Choroid plexus epithelial cell (primary cell): ENCODE measurements at regions not wholly inside any gene's neighbourhood (a gene's known extent, or its start where the extent isn't known, plus 50 kb on each side); places are given as distances from the start of the nearest gene placed in this dataset.
"Not testable (repeated sequence)": the region's sequence is repeated elsewhere in the genome, so short reads cannot be mapped to it uniquely, and the experiment has no call there.

Experiments used
- DNase-seq: peaks from one replicate; pipeline ENCODE4 v3.0.0-alpha.2; 2010; ENCODE audit warnings: low read depth
- H3K4me3 ChIP-seq: 2 replicates; pipeline ENCODE4 v1.5.1; 2011; ENCODE audit warnings: low read depth, mild to moderate bottlenecking, control low read depth, low read length, moderate library complexity
- CTCF ChIP-seq: conservative IDR thresholded peaks from 2 replicates; pipeline ENCODE4 v1.5.1; 2011; ENCODE audit warnings: low read depth, mild to moderate bottlenecking, control low read depth, inconsistent platforms, low read length, moderate library complexity

- DNase-seq = no peak
- TF ChIP-seq CTCF = no peak
- no peak overlapping the region for H3K4me3 ChIP-seq
Observed at GRCh38 chr4:184281231-184282139, 63.8 kb upstream of the ENPP6 start.

- DNase-seq = no peak
- TF ChIP-seq CTCF = no peak
- no peak overlapping the region for H3K4me3 ChIP-seq
Observed at GRCh38 chr4:184280591-184281071, 63.0 kb upstream of the ENPP6 start.

- no peak for DNase-seq
- no peak for TF ChIP-seq CTCF
- H3K4me3 ChIP-seq = no peak overlapping the region
Observed at GRCh38 chr4:184280137-184280536, 62.5 kb upstream of the ENPP6 start.

- DNase-seq = peak; percentile 58
- no peak for TF ChIP-seq CTCF
Observed at GRCh38 chr4:184279496-184280061, 61.9 kb upstream of the ENPP6 start.

GRCh38 chr4:184277769-184278168 lies 60.1 kb upstream of the ENPP6 start:
- DNase-seq, H3K4me3 ChIP-seq: not testable (repeated sequence)

More at GRCh38 chr4:184279496-184280061, 61.9 kb upstream of the ENPP6 start:
- H3K4me3 ChIP-seq = no peak overlapping the region

GRCh38 chr4:184277010-184277409 lies 59.3 kb upstream of the ENPP6 start:
- DNase-seq, H3K4me3 ChIP-seq: not testable (repeated sequence)

GRCh38 chr4:184276346-184276745 lies 58.7 kb upstream of the ENPP6 start:
- not testable (repeated sequence) for H3K4me3 ChIP-seq, DNase-seq

GRCh38 chr4:184275766-184276165 lies 58.1 kb upstream of the ENPP6 start:
- no peak for TF ChIP-seq CTCF
- H3K4me3 ChIP-seq = no peak overlapping the region
- no peak for DNase-seq
